ENCODE measurements at regions not wholly inside any gene's neighbourhood (a gene's known extent, or its start where the extent isn't known, plus 50 kb on each side); places are given as distances from the start of the nearest gene placed in this dataset.
A peak's percentile ranks its signal among the peaks of the same experiment; 100 is the strongest.
"Not testable (repeated sequence)": the region's sequence is repeated elsewhere in the genome, so short reads cannot be mapped to it uniquely, and the experiment has no call there.

- no peak for DNase-seq
Observed at GRCh38 chr3:106120356-106120755, 251.5 kb upstream of the CBLB start.

GRCh38 chr3:106121491-106122289 lies 252.9 kb upstream of the CBLB start:
- no peak for DNase-seq

- no peak for DNase-seq
Observed at GRCh38 chr3:106124818-106125217, 256.0 kb upstream of the CBLB start.

GRCh38 chr3:106125321-106125720 lies 256.5 kb upstream of the CBLB start:
- peak; percentile 53 for DNase-seq

GRCh38 chr3:106126067-106126845 lies 257.4 kb upstream of the CBLB start:
- DNase-seq: peak; percentile 51

- no peak for DNase-seq
Observed at GRCh38 chr3:106126846-106127235, 258.0 kb upstream of the CBLB start.

GRCh38 chr3:106129939-106130338 lies 261.1 kb upstream of the CBLB start:
- no peak for DNase-seq

- DNase-seq: peak; percentile 62
Observed at GRCh38 chr3:106130384-106131198, 261.8 kb upstream of the CBLB start.

- no peak for DNase-seq
Observed at GRCh38 chr3:106135451-106136160, 266.8 kb upstream of the CBLB start.

GRCh38 chr3:106139826-106140225 lies 271.0 kb upstream of the CBLB start:
- DNase-seq: no peak

- DNase-seq: no peak
Observed at GRCh38 chr3:106140431-106140830, 271.6 kb upstream of the CBLB start.

- no peak for DNase-seq
Observed at GRCh38 chr3:106144030-106144429, 275.2 kb upstream of the CBLB start.

- not testable (repeated sequence) for DNase-seq
Observed at GRCh38 chr3:106148440-106149082, 279.7 kb upstream of the CBLB start.

- no peak for DNase-seq
Observed at GRCh38 chr3:106157411-106157810, 288.6 kb upstream of the CBLB start.

GRCh38 chr3:106160396-106160795 lies 291.6 kb upstream of the CBLB start:
- DNase-seq: no peak

GRCh38 chr3:106161246-106161645 lies 292.4 kb upstream of the CBLB start:
- DNase-seq: no peak

- DNase-seq: no peak
Observed at GRCh38 chr3:106167728-106168127, 298.9 kb upstream of the CBLB start.

- DNase-seq: no peak
Observed at GRCh38 chr3:106168962-106169750, 300.3 kb upstream of the CBLB start.

- DNase-seq: no peak
Observed at GRCh38 chr3:106170636-106171035, 301.8 kb upstream of the CBLB start.

- DNase-seq: peak; percentile 29
Observed at GRCh38 chr3:106172101-106172500, 303.3 kb upstream of the CBLB start.
